ENCODE measurements at regions not wholly inside any gene's neighbourhood (a gene's known extent, or its start where the extent isn't known, plus 50 kb on each side); places are given as distances from the start of the nearest gene placed in this dataset.

- TF ChIP-seq POLR2A (IDR thresholded peaks at IDR 0.05; ENCODE audit: low read depth, low read length) (no peak), EZH2 (IDR thresholded peaks at IDR 0.05; ENCODE audit: borderline replicate concordance, low read depth, low read length, severe bottlenecking) (no peak), FOS (IDR thresholded peaks at IDR 0.05; ENCODE audit: borderline replicate concordance, insufficient read depth, low read length) (no peak)
These were observed 292.7 kb upstream of the SMARCA2 start for GRCh38 chr9:1722404-1722803.

Measured in endothelial cell of umbilical vein (primary cell).